ENCODE measurements at regions not wholly inside any gene's neighbourhood (a gene's known extent, or its start where the extent isn't known, plus 50 kb on each side); places are given as distances from the start of the nearest gene placed in this dataset.

DNA sequence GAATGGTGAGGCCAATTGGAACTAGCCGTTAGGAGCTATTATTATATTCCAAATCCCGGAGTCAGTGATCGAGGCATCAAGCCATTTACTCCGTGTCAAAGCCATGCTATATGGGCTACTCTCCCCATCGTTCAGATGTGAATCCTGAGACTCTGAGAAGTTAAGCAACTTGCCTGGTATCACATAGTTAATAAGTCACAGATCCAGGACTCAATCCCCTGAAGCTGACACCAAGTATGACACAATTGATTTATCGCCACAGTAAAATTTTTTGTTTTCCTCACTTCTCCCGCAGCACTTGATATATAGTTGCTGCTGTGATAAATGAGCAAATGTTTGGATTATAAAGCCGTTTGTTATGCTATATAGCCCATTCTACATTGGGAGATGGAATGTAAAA lies 50.8 kb upstream of the TSHZ2 start:
- DNase-seq: no peak

DNA sequence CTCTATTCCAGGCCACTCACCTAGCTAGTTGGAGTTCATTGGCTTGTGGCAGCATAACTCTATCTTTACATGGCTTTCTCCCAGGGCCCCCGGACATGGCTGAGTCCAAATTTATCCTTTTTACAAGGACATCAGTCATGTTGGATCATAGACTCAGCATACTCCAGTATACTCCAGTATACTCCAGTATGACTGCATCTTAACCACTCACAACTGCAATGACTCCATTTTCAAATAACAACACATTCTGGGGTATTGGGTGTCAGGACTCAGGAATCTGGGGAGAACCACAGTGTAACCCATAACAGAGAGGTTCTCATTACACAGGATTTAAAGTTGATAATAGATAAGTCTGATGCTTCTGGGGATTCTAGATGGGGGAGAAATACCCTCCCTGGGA lies 53.8 kb upstream of the TSHZ2 start:
- DNase-seq: no peak

DNA sequence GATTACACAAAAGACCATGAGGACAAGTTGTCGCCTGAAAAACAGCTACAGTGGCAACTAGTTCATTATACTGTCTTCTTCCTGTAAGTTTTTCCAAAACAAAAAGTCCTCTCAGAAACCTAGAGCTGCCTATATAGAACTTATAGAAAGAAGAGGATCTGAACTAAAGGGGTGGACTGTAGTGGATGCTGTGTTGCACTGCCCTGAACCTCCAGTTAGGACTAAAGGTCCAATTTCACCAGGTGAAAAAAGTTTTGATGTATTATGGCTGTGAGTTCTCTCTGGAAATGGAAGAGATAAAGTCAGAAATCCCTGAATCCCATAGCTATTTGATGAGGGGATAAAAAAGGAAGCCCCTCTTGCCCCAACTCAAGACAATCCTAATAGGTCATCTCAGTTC lies 56.6 kb upstream of the TSHZ2 start:
- no peak for DNase-seq

DNA sequence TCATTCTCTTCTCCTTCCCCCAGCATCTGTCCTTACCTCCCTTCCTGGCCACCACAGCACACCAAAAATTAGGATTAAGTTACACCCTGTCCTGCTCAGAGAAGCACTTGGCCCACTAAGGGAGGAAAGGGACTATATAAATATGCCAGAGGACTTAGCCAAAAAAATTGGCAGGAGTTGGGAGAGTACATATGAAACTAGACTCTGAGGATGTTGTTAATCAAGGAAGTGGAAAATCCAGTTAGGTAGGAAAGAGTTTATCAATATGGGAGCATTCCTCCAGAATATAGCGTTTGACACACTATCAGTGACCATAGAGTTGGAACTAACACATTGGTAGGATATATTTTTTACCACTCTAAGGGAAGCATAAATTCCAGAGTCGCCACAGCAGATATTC lies 57.3 kb upstream of the TSHZ2 start:
- DNase-seq: no peak

DNA sequence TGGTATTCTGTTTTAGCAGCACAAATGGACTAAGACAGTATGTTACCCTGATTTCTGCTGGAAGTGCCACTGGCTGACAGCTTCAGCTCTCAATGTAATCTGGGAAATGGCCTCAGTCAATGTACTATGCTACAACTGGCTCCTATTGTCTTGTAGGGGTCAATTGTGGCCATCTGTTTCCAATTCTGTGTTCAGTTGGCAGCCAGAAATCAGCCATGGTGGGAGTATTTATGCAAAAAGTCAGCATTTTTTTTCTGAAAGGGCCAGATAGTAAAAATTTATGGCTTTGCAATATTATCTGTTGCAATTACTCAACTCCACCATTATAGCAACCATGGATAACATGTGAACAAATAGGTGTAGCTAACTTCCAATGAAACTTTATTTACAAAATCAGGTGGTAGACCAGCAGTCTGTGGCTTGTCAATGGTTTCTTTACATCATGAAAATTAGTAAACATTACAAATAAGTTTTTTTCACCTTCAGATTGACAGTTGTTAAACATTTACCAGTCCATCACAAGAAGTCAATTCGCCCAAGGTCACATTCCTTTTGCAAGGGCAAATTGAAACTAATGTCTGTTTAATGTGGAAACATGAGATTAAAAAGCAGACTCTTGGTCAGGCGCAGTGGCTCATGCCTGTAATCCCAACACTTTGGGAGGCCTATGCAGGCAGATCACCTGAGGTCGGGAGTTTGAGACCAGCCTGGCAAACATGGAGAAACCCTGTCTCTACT lies 58.3 kb upstream of the TSHZ2 start:
- DNase-seq: no peak

DNA sequence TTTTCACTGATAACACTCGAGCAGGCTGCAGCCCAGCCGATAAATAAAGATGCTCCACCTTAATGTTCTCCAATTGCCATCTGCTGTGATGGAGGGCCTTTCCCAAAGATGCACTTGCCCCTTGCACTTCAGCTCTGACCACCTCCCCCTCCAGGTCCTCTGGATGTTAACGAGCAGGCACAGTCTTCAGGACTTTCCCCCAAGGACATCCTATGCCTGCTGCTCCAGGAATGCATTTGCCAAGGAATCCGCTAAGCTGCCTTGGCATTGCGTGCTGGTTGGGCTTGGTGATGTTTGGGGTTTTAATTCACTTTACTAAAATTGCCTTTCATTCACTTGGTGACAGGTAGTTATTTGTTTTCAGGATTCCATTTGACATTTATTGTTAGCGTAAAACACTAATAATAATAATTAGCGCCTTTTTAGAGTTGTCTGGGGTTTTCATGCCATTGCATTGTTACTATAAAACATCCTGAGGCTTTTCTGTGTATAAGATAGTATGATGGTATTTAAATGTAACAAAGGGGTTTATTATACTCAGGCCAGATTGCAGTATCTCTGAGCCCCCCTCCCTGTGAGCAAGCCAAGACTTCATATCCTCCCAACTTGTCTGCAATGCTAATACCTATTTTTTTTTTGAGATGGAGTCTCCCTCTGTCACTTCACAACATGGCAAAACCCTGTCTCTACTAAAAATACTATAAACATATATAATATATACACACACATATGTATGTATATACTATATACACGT lies 66.7 kb upstream of the TSHZ2 start:
- DNase-seq: no peak

DNA sequence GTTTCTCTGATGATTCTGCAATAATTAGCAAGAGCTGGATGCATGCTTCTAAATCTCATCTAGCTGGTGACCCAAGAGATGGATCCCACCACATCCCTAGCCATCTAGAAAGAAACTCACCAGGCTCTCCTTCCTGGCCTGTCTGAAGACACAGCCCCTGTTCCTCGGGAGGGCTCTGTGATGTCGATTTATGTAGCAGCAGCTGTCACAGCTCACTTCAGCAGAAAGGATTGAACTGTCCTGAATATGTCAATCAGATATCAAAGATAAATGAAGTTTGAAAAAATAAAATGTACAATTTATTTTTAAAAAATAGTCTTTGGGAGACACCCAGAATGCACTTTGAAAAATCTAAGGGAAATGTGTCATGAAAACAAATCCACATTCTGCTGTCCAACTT lies 67.3 kb upstream of the TSHZ2 start:
- no peak for DNase-seq

DNA sequence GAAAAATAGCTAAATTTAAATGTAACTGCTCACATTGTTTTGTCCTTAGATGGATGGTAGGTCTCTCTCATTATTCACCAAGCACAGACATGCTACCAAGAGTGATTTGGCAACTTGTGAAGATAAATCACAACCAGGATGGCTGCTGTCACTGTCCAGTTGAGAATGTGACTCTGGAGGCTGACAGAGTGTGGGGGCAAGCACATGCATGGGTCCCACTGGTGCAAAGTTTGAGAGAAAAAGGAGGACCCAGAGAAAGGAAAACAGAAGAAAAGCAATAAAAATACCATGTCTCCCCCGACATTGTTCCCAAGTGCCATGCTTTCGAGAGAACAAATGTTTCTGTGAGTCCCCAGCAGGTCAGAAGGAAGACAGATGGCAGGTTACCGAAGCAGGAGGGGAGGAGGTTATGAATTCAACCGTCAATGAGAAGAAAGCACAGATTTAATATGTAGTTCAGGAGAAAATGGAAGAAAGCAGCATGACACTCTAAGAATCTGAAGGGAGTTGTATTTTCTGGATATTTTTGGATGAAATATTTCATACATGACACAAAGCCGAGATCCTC lies 73.0 kb upstream of the TSHZ2 start:
- DNase-seq: no peak

DNA sequence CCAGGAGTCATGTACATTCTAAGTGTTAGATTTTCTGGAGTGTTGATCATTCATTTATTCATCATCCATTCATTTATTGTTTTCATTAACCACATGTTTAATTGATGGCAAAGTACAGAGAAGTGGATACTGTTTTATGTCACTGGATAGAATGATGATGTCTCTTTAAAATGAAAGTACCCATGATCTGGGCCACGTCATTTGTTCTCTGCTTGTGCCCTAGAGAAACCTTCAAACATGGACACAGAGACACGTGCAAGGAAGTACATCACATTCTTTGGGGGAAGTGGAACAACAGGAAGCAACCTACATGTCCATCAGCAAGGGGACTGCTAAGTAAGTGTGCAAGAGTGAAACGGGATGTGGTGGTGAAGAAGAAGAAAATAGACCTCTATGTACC lies 75.8 kb upstream of the TSHZ2 start:
- DNase-seq: no peak

DNA sequence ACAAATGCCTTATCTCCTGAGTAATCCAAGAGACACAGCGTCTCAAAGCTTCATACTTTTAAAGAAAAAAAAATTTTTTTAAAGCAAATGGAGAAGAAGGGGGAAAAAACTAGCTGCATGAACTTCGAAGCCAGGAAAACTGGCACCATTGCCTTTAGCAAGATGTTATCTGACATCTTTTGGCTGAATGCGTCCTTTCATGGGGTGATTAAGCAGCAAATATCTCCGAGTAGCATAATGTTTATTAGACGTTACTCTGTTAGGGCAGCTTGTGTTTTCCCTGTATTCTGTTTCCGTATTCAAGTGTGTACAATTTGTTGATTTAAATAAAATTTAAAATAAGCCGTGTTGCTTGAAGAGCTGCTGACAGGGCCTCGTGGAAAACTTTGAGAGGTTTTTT lies 76.5 kb upstream of the TSHZ2 start:
- no peak for DNase-seq

DNA sequence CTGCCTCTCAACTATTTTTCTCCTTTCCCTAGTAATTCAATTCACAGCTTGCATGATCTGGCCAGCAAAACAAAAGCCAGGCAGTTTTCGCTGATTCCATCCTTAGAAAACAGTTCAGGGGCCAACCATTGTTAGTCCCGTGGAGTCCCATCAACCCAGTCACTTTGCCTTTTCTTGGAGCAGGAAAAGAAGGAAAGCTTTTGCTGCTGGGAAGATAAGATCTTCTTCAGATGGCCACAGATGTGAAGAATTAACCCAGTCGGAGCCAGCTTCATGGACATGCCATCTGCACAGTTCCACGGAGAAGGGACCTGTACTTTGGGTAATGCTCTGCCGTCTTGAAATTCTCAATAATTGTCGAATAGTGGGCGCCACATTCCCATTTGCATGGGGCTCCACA lies 76.9 kb upstream of the TSHZ2 start:
- DNase-seq: no peak

DNA sequence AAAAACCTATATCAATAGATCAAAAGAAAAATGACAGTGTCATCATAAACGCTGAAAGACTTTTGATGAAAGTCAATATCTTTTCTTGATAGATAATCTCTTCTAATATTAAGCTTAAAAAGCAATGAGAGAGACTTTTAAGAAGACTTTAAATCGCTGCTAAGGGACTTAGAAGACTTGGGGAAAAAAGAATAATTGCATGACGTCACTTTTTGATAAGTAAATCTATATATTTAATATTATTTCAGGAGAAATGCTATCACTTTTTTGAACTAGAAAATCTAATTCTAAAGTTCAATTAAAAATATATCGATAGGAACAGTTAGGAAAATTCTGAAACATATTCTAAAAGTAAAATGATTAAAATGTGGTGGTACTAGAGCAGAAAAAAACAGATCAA lies 78.7 kb upstream of the TSHZ2 start:
- no peak for DNase-seq

DNA sequence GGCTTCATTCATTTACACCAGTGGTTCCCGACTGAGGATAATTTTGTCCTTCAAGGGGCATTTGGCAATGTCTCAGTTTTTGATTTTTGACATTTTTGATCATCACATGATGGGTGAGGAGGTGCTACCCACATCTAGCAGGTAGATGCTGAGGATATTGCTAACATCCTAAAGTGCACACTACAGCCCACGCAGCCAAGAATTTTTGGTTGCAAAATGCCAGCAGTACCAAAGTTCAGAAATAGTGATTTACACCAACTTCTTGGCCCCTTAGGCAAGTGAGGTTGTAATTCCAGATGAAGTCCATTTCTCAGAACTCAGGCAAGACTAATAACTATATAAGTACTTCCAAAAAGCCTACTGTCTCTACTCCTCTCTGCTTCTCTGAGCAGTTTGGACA lies 80.1 kb upstream of the TSHZ2 start:
- no peak for DNase-seq

DNA sequence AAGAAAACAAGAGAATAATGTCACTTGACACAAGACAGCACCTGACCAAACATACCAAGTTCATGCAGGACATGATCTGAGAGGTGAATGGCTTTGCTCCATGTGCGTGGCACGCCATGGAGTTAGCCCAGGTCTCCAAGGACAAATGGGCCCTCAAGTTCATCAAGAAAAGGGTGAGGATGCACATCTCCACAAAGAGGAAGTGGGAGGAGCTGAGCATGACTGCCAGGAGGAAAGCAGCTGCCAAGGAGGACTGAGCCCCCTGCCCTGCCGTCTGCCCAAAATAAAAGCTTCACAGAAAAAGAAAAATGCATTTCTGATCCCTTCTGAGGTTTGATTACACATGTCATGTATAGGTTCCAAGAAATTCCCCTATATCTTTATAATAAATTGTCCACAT lies 82.0 kb upstream of the TSHZ2 start:
- DNase-seq: no peak

DNA sequence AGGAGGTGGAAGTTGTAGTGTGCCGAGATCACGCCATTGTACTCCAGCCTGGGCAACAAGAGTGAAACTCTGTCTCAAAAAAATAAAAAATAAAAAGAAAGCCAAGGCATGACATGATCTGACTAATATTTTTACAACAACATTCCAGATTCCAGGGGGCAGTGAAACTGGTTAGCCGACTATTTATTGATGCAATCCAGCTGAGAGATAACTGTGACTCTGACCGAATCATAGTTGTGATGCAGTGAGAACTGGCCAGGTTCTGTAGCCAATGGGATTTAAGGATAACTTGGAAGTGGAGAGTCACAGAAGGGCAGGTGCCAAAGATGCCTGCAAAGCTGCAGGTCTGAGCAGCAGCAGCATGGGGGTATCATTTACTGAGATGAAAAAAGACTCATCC lies 82.9 kb upstream of the TSHZ2 start:
- no peak for DNase-seq

DNA sequence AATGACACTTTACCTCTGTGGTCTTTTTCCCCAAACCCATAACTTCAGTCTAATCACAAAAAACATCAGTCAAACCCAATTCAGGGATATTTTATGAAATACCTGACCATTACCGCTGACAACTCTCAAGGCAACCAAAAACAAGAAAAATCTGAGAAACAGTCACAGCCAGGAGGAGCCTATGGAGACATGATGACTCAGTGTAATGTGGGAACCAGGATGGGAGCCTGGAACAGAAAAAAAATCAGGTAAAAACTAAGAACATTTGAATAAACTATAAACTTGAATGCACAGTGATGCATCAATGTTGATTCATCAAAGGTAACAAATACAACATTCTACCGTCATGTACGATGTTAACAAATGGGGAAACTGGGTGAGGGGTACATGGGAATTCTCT lies 84.1 kb upstream of the TSHZ2 start:
- no peak for DNase-seq

DNA sequence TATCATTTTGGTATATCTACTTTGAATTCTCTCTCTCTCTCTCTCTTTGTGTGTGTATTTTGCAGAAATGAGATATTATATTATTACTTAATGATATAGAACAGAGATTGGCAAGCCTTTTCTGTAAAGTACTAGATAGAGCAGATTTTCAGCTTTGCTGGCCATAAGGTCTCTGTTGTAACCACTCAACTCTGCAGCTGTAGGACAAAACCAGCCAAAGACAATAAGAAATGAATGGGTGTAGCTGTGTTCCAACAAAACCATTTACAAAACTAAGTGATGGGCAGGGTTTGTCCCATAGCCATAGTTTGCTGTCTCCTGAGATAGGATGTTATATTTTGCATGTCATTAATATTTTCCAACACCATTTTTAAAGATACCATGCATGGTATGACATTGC lies 91.2 kb upstream of the TSHZ2 start:
- no peak for DNase-seq

DNA sequence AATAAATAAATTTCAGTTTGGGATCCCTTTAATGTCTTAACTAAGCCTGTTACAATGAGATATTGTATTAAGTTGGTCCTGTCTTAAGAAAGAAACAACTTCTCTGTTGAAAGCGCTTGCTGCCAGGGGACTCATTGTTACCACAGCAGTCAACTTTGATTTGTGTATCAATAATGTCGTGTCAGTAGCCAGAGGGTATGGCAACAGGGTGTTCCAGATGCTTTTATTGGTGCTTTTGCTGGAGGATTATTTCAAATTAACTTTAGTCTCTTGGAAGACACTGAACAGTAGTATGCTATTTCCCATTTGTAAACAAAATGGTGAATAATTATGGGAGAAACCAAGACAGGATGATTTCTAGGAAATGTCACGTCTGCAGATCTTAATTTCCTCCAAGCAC lies 91.9 kb upstream of the TSHZ2 start:
- DNase-seq: no peak

DNA sequence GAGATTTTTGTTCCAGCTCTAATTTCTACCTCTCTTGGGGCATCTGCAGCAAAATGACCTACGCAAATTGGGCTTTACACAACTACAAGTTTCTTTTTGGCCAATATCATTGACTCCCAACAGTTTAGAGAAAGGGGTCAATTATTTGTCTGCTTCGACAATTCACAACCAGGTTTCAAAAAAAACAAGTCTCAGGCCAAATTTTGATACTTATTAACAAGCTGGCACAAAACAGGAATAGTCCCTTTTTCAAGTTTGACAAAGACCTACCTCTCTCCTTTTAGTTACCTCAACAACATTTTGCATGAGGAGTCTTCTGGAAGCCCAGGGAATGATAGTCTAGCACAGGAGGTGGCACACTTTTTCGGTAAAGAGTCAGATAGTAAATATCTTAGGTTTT lies 97.9 kb upstream of the TSHZ2 start:
- DNase-seq: no peak

DNA sequence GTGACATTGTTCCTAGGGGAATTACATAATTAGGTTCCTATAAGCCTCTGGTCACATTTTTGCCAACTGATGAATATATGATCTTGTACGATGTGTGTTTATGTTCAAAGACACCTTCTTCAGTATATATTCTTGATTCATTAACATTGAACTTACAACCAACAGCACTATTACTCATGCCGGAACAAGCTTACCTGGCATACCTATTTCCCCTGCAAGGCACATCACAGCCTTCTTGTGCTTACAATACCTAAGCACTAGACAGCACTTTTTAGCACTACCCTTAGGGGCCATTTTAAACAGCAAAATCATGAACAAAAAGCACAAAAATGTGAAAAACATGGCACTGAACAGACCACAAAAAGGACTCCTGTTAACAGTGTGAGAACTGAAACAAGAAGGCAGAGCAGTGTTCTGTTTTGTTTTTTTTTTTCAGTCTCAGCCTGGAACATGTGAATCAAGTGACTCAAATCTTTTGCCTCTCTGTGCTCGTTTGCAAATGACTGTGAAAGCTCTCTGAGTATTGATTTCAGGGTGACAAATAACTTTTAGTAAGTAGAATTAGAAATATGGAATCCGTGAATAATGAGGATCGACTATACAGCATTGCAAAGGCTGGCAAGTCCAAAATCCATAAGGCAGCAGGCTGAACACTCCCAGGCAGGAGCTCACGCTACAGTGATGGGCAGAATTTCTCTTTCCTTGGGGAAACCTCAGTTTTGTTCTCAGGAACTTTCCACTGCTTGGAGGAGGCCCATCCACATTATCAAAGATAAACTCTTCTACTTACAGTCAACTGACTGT lies 102.3 kb upstream of the TSHZ2 start:
- DNase-seq: no peak

DNA sequence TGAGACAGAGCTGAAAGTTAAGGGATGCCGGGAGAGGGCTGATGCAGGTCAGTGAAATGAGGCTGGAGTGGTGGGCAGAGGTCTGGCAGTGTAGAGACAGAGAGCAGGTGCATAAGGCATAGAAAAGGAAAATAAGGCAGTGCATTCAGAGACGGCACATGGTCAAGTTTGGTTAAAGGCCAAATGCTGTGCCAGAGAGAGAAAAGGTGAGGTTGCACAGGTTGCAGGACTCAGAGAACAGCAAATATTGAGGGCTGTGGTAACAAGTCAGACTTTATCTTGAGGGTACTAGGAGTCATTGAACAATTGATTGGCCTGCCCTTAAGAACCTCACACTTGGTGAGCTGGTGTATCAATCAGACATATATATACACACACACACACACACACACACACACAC lies 102.9 kb upstream of the TSHZ2 start:
- no peak for DNase-seq

DNA sequence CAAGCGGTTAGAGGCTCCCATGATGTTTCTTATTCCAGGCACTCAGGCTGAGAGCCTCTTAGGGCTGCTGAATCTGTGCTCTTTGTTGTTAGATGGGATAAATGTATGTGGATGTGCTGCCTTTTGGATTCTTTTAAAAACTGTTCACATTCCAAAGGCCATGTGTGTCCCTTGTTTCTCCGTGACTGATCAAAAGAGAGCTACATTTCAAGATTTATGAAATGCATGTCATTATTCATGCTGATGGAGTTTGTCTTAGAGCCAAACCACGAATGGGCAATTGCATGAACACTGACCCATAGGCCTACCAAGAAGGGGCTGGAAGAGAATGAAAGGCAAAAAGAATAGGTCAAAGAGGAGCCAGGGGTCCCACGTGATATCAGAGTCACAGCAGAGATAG lies 104.9 kb upstream of the TSHZ2 start:
- no peak for DNase-seq

DNA sequence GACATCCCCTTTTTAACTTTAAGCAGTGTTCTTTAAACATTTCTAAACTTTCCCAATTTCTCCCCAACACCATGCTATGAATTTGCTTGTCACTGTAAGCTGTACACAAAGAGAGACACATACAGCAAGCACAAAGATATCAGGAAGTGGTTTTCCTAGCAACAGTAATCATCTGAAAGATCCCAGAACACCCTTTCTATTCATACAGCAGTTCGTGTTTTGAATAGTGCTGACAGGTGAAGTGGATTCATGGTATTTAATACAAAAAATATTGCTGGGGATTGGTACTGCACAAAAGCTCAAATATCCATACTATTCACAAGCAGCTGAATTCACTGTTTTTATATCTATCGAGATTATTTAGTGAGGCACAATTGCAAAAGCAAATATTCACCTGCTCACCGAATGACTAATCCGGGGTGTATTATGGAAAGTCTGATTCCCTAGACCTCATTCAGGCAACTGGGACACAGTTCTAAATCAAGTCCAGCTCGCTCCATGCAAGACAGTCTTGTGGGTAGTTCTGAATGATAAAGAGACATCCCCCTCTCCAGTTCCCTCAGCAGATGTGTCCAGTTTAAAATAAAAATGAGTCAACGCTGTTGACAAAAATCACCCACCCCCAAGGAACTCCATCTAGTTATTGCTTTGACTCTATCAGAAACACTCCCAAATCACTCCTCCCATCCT lies 107.1 kb upstream of the TSHZ2 start:
- DNase-seq: no peak
